Left lung (tissue), 4 donors: ENCODE measurements at regions not wholly inside any gene's neighbourhood (a gene's known extent, or its start where the extent isn't known, plus 50 kb on each side); places are given as distances from the start of the nearest gene placed in this dataset.

Experiments used
- ATAC-seq: fragments of 200-7000 bp; cut with Tn5 transposase; one replicate; pipeline ENCODE4 v1.9.1; 2020; ENCODE audit warnings: moderate library complexity
- DNase-seq, 4 donors: peaks; one replicate each; pipeline ENCODE4 v3.0.0-alpha.2; 2013 to 2020
- H3K27ac ChIP-seq, 2 donors: fragments of 200-600 bp; sonication (generic) in 1 of 2; one replicate each; pipeline versions ENCODE4 v1.5.0 to v1.8.0; 2020 to 2021
- H3K27me3 ChIP-seq, 2 donors: fragments of 200-600 bp; sonication (generic) in 1 of 2; one replicate each; pipeline versions ENCODE4 v1.5.0 to v1.8.0; 2020 to 2021
- H3K36me3 ChIP-seq, 2 donors: fragments of 200-600 bp; sonication (generic) in 1 of 2; one replicate each; pipeline versions ENCODE4 v1.5.0 to v1.8.0; 2020 to 2021
- H3K4me1 ChIP-seq, 2 donors: fragments of 200-600 bp; one replicate each; pipeline ENCODE4 v1.8.0; 2021
- H3K4me3 ChIP-seq, 2 donors: fragments of 200-600 bp; sonication (generic) in 1 of 2; one replicate each; pipeline versions ENCODE4 v1.5.0 to v1.8.0; 2020 to 2021; ENCODE audit warnings: mild to moderate bottlenecking in 1 of 2
- H3K9me3 ChIP-seq, 2 donors: fragments of 200-600 bp; sonication (generic) in 1 of 2; one replicate each; pipeline versions ENCODE4 v1.5.0 to v1.8.0; 2020 to 2021
- CTCF ChIP-seq, 2 donors: fragments of 200-600 bp; sonication (generic) in 1 of 2; IDR thresholded peaks; one replicate each; pipeline versions ENCODE4 v1.5.0 to v1.8.0; 2021; ENCODE audit warnings: antibody characterized with exemption in 2 of 2
- intact Hi-C, 2 donors: fragments of 100-400 bp; cut with DNase I; formaldehyde crosslinking; loops; one replicate each; pipeline versions ENCODE4 v1.11.2 to v1.14.2; 2022
- donor health status: DM: no; HTN: yes; CAD: no.
- donor health status: DM: no; HTN: no; CAD: no.

GRCh38 chr9:71368157-71368556 lies 246.7 kb upstream of the TRPM3 start:
- Histone ChIP-seq H3K4me1 (no peaks in the 10 kb centered on the region), H3K27ac (no peak overlapping the region), H3K27me3 (no peaks in the 10 kb centered on the region), H3K9me3 (no peaks in the 10 kb centered on the region), H3K4me3 (no peak overlapping the region), H3K36me3 (no peaks in the 10 kb centered on the region)
- intact Hi-C loops = no loop called here
- ATAC-seq (no peak), DNase-seq (no peak)
- TF ChIP-seq CTCF (IDR thresholded peaks at IDR 0.05) = no peak

GRCh38 chr9:71364186-71364955 lies 242.9 kb upstream of the TRPM3 start:
- no peak for ATAC-seq
- intact Hi-C loops = no loop called here
- no peak overlapping the region for H3K4me3 ChIP-seq
- no peaks in the 10 kb centered on the region for H3K36me3 ChIP-seq
- H3K27ac ChIP-seq = no peak overlapping the region
- H3K9me3 ChIP-seq = no peaks in the 10 kb centered on the region
- no peaks in the 10 kb centered on the region for H3K4me1 ChIP-seq
- no peaks in the 10 kb centered on the region for H3K27me3 ChIP-seq
- DNase-seq = no peak
- no peak for TF ChIP-seq CTCF (IDR thresholded peaks at IDR 0.05)

GRCh38 chr9:71363286-71363961 lies 242.0 kb upstream of the TRPM3 start:
- no peak for ATAC-seq

GRCh38 chr9:71361357-71361756 lies 239.9 kb upstream of the TRPM3 start:
- Histone ChIP-seq H3K9me3 (no peaks in the 10 kb centered on the region), H3K27me3 (no peaks in the 10 kb centered on the region), H3K4me3 (no peak overlapping the region), H3K4me1 (no peaks in the 10 kb centered on the region), H3K27ac (no peak overlapping the region), H3K36me3 (no peaks in the 10 kb centered on the region)
- no peak for TF ChIP-seq CTCF (IDR thresholded peaks at IDR 0.05)
- no peak for DNase-seq
- intact Hi-C loops = no loop called here
- no peak for ATAC-seq

More at GRCh38 chr9:71363286-71363961, 242.0 kb upstream of the TRPM3 start:
- no peak for DNase-seq
- no peak overlapping the region for H3K4me3 ChIP-seq
- H3K9me3 ChIP-seq = no peaks in the 10 kb centered on the region
- TF ChIP-seq CTCF (IDR thresholded peaks at IDR 0.05) = no peak
- no peaks in the 10 kb centered on the region for H3K36me3 ChIP-seq
- no peaks in the 10 kb centered on the region for H3K27me3 ChIP-seq
- intact Hi-C loops = no loop called here
- no peak overlapping the region for H3K27ac ChIP-seq
- no peaks in the 10 kb centered on the region for H3K4me1 ChIP-seq

GRCh38 chr9:71357346-71357745 lies 235.9 kb upstream of the TRPM3 start:
- ATAC-seq = no peak

More at GRCh38 chr9:71357346-71357745, 235.9 kb upstream of the TRPM3 start:
- DNase-seq = peak in 2 of 4 donors; percentile 29 to 40
- H3K27ac ChIP-seq = no peak overlapping the region
- TF ChIP-seq CTCF (IDR thresholded peaks at IDR 0.05) = no peak
- no peaks in the 10 kb centered on the region for H3K4me1 ChIP-seq
- no peak overlapping the region for H3K4me3 ChIP-seq
- H3K9me3 ChIP-seq = no peaks in the 10 kb centered on the region
- intact Hi-C loops = no loop called here
- no peaks in the 10 kb centered on the region for H3K36me3 ChIP-seq
- no peaks in the 10 kb centered on the region for H3K27me3 ChIP-seq
